Activated CD4-positive, alpha-beta T cell treated with anti-CD3 and anti-CD28 coated beads for 24 hours (primary cell): ENCODE measurements at regions not wholly inside any gene's neighbourhood (a gene's known extent, or its start where the extent isn't known, plus 50 kb on each side); places are given as distances from the start of the nearest gene placed in this dataset.
"Not testable (repeated sequence)": the region's sequence is repeated elsewhere in the genome, so short reads cannot be mapped to it uniquely, and the experiment has no call there.

Experiments
- DNase-seq, 2 donors: peaks; one replicate each; pipeline ENCODE4 v3.0.0-alpha.2; 2020; ENCODE audit warnings: low read depth in 2 of 2

- no peak for DNase-seq
Measured at GRCh38 chr10:34957531-34957930, 132.6 kb downstream of the CUL2 start.

DNA sequence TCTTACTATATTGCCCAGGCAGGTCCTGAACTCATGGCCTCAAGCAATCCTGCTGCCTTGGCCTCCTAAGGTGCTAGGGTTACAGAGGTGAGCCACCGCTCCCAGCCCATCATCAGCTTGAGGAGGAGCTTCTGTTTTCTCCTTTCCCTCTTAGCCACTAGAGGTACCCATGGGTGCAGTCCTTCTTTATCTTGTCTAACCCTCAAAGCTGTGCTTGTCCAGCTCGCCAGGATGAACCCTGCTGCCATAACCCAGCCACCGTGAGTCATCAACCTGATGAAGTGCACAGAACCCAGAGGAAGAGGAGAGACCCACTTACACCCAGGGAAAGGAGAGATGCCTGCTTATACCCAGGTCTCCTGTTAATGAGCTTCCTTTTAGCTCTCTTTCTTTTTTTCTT lies 133.4 kb downstream of the CUL2 start:
- no peak for DNase-seq

DNA sequence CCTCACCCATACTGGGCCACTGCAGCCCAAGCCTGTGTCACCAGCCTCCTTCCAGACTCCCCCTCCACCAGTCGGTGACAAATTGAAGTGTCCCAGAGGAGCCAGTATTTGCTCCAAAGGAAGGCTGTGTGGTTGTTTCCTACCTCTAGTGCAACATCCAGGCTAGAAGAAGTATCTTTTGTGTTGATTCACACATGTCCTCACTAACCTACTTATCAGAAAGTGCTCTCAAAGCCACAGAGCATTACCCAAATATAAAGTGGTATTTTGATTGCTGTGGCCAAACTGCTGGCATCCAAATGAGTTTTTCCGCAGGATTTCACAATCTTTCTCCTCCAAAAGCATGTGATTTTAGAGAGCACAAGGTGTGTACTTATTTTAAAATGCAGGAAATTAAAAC lies 134.8 kb downstream of the CUL2 start:
- no peak for DNase-seq

- DNase-seq: no peak
Measured at GRCh38 chr10:34954142-34954541, 136.0 kb downstream of the CUL2 start.

GRCh38 chr10:34951263-34951887 lies 136.3 kb upstream of the PARD3 start:
- peak in 1 of 2 donors; percentile 3 for DNase-seq

DNA sequence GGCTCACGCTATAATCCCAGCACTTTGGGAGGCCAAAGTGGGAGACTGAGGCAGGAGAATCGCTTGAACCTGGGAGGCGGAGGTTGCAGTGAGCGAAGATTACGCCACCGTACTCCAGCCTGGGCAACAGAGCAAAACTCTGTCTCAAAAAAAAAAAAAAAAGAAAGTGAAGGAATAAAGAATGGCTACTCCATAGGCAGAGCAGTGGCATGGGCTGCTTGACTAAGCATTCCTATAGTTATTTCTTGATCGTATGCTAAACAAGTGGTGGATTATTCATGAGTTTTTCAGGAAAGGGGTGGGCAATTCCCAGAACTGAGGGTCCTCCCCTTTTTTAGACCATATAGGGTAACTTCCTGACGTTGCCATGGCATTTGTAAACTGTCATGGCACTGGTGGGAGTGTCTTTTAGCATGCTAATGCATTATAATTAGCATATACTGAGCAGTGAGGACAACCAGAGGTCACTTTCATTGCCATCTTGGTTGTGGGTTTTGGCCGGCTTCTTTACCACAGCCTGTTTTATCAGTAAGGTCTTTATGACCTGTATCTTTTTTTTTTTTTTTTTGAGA lies 130.9 kb upstream of the PARD3 start:
- DNase-seq: not testable (repeated sequence)

GRCh38 chr10:34941471-34942357 lies 126.6 kb upstream of the PARD3 start:
- no peak for DNase-seq

DNA sequence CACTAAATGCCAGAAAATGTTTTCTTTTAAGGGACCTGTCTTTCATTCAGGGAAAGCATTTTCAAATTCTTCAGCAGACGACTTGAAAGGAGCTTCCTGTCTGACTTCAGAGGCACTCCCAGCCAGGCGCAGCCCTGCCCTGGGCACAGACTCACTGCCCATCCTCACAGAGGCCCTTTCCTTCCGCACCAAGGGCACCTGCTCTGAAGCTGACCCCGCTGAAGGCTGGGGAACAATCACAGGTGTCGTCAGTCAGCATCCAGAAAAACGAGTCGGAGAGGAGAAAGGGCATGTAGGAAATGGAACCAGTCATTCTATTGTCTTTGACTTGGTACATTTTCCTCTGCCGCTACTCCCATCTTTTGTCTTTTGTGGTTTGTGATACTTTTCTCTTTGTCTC lies 125.3 kb upstream of the PARD3 start:
- no peak for DNase-seq

- no peak for DNase-seq
Measured at GRCh38 chr10:34938399-34938670, 123.2 kb upstream of the PARD3 start.

DNA sequence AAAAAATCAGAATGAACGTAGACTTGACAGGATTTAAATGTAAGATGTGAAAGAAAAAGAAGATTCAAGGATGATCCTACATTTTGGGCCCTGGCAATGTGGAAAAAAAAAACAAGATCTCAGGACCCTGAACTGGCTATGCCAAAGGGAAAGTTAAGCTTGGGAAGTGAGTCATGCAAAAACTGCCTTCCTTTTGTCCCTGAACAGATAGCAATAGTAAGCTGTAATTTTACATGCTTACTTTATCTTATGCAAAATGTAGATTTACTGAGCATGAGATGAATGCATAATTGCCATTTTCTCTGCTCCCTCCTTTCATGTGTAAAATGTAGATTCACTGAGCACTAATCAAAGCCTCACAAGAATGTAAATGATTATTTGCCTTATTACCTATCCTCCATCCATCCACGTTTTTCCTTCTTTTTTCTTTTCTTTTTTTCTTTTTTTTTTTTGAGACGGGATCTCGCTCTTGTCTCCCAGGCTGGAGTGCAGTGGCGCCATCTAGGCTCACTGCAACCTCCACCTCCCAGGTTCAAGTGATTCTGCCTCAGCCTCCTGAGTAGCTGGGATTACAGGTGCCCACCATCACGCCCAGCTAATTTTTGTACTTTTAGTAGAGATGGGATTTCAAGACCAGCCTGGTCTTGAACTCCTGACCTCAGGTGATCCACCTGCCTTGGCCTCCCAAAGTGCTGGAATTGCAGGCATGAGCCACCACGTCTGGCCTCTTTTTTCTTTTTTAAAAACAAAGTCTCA lies 122.7 kb upstream of the PARD3 start:
- DNase-seq: not testable (repeated sequence)

DNA sequence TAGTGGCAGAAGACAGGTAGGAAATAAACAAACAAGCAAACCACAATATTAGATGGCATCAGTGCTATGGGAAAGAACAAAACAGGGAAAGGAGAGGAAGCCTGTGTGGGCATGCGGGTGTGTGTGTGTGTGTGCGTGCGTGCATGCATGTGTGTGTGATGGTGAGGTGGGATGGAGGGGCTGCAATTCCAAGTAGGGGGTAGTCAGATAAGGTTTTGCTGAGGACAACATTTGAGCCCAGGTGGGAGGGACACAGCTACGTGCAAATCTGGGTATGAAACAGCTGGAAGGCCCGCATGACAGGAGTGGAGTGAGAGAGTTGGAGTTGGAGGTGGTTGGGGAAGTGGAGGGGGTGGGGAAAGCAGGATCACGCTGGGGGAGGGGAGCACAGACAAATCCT lies 121.0 kb upstream of the PARD3 start:
- no peak for DNase-seq

- no peak for DNase-seq
Measured at GRCh38 chr10:34933676-34934075, 118.6 kb upstream of the PARD3 start.

DNA sequence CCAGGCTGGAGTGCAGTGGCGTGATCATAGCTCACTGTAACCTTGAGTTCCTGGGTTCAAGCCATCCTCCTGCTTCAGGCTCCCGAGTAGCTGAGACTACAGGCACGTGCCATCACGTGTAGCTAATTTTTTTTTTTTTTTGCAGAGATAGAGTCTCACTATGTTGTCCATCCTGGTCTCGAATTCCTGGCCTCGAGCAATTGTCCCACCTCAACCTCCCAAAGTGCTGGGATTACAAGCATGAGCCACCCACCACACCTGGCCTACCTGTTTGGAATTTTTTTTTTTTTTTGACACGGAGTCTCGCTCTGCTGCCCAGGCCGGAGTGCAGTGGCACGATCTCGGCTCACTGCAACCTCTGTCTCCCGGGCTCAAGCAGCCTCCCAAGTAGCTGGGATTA lies 117.1 kb upstream of the PARD3 start:
- DNase-seq: no peak

- DNase-seq: no peak
Measured at GRCh38 chr10:34931216-34931615, 116.1 kb upstream of the PARD3 start.

DNA sequence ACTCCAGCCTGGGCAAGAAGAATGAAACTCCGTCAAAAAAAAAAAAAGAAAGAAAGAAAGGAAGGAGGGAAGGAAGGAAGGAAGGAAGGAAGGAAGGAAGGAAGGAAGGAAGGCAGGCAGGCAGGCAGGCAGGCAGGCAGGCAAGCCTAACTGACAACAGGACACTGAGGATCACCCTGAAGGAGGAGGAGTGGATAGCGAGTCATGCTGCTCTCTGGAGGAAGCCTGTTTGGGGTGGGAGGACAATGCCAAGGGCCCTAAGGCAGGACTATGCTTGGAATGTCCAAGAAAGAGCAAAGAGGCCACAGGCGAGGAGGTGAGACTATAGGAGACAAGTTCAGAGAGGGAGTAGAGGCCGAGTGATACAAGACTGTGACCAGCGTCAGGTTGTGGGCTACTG lies 107.0 kb upstream of the PARD3 start:
- DNase-seq: no peak

DNA sequence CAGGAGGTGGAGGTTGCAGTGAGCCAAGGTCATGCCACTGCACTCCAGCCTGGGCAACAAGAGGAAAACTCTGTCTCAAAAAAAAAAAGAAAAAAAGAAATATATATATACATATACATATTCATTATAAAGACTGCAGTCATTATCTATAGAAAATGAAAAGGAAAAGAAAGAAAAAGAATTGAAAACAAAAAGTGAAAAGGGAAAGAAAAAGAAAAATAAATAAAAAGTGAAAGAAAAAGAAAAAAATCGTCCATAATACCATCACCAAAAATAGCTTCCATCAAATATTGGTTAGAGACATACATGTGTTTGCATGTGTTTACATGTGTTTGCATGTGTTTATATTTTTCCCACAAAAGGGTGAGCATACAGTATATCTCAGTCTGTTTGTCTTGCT lies 105.5 kb upstream of the PARD3 start:
- no peak for DNase-seq

DNA sequence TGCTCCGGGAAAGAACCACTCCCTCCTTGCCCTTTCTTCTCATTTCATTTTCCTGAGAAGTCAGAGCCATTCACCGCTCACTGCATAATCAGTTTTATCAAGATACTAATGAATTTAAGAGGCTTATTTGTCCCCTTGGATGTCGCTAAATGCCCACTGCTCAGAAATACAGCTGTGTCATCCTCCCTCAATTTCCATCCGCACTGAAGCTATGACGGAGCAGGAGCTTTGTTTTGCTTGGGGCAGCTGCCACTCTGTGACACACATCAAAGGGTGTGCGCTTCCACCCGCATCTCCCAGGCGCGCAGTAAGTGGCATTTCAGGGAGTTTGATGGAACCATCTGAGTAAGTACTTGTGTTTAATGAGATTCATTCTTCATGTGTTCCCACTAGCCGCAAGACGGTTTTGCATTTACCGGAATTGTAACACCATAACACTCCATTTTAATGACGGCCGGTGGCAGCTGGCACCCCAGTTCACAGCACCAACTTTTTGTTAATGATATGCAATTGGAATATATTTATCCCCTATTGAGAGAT lies 103.8 kb upstream of the PARD3 start:
- DNase-seq: no peak

DNA sequence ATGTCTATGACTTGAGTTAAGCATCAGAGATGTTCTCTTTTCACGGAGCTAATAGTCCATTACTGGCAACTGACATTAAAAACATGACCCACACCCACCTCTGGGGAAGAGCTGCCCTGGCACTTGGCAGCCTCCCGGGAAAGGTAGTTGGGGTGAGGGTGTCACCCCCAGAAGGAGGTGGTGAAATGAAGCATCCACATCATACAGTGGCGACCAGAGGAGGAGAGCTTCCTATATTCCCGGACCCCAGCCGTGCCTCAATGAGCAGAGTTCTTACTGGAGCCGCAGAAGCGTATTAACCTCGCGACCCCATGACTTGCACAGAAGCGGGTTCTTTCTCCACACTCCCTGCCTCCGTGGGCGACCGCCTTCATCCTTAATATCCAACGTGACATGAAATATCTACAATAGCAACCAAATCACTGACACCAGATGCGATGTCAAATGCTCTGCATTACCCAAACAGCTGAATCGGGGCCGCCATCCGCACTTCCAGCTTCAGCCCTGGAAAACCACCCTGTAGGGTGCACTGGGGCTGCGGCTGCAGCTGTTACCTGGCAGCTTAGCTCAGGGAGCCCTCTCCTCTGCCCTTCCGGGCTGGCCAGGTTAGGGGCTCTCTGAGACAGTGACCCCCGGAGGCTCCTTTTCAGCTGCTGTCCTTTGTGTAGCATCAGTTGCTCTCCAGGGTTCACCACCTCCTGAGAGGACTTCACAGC lies 103.1 kb upstream of the PARD3 start:
- no peak for DNase-seq

- DNase-seq: no peak
Measured at GRCh38 chr10:34916314-34916713, 101.2 kb upstream of the PARD3 start.

DNA sequence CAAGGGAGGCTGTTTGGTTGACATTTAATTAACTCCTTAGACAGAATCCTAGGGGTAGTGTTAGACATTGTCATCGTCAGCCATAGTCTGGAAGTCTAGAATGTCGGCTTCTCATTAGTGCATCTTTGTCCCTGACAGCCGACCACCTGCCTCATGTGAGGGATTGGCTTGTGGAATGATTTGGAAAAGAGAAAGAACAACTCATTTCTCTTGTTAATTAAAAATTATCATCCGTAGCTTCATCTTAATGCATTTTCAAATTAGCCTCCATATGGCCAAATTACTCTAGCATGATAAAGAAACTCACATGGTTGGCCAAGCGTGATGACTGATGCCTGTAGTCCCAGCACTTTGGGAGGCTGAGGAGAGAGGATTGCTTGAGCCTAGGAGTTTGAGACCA lies 97.7 kb upstream of the PARD3 start:
- DNase-seq: no peak

DNA sequence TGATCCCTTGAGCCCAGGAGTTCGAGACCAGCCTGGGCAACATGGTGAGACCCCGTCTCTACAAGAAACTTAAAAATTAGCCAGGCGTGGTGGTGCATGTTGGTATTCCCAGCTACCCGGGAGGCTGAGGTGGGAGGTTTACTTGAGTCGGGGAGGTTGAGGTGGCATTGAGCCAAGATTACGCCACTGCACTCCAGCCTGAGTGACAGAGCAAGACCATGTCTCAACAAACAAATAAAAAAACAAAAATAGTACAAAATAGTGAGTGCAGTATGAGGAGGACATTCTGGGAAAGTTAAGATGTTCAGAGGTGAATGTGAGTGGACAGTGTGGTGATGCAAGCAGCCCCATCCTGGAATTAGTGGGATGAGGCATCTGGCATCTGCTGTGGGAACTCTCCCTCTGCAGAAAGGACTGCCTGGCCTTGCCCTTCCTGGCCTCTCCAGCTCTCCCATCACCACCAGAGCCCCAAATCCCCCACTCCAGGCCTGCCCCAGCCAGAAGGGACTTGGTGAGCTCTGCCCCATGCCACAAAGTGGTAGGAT lies 96.6 kb upstream of the PARD3 start:
- DNase-seq: no peak
